ENCODE measurements at regions not wholly inside any gene's neighbourhood (a gene's known extent, or its start where the extent isn't known, plus 50 kb on each side); places are given as distances from the start of the nearest gene placed in this dataset.

DNA sequence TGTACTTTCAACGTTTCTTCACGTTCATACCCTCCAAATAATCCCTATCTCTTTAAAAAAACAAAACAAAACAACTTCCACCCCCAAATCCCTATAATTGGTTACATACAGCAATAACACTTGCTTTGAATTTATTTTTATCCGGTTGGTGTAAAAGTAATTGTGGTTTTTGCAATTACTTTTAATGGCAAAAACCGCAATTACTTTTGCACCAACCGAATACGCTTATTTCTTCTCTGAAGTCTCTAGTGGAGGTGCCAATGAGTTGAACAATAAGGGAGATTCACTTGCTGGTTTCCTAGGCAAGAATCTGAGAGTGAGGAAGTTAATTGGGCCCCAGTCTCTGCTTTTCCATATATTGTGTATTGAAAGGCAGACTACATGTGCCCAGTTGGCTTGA, 133.3 kb downstream of the DACT1 start:
- Mint-ChIP-seq H3K4me3 (no peak overlapping the region), H3K27ac (no peak overlapping the region), H3K27me3 (no peaks in the 10 kb centered on the region), H3K4me1 (no peaks in the 10 kb centered on the region), H3K9me3 (ENCODE audit: insufficient read depth) (no peaks in the 10 kb centered on the region)
- no peak overlapping the region for H3K9ac ChIP-seq (ENCODE audit: low read length)
- DNase-seq: no peak
- no peak for ATAC-seq (ENCODE audit: low read depth)
- H3K4me1 ChIP-seq (ENCODE audit: control insufficient read depth in 2 of 2, insufficient read depth in 2 of 2, low read length in 2 of 2): no peaks in the 10 kb centered on the region
- H3K4me2 ChIP-seq (replicated peaks; ENCODE audit: low read depth, low read length, poor library complexity, severe bottlenecking): no peak overlapping the region
- no peaks in the 10 kb centered on the region for H3K79me2 ChIP-seq (ENCODE audit: control insufficient read depth, insufficient read depth, low read length)
- H3K36me3 ChIP-seq (replicated peaks in 1 of 2; ENCODE audit: control extremely low read depth in 1 of 2, control insufficient read depth in 1 of 2, extremely low read depth in 1 of 2, insufficient read depth in 2 of 2, low read length in 1 of 2): no peaks in the 10 kb centered on the region
- H3K9me3 ChIP-seq (ENCODE audit: control extremely low read depth in 1 of 3, control insufficient read depth in 2 of 3, insufficient read depth in 1 of 3, low read length in 2 of 3): no peaks in the 10 kb centered on the region
- intact Hi-C loops (cut with micrococcal nuclease): no loop called here
- ChIA-PET CTCF (no interaction called here), POLR2A (no interaction called here)
- no peak overlapping the region for H2AFZ ChIP-seq (ENCODE audit: insufficient read depth, low read depth, low read length, poor library complexity, severe bottlenecking)
- no peak overlapping the region for H3K27ac ChIP-seq (ENCODE audit: low read length in 2 of 2)
- H3K4me3 ChIP-seq (ENCODE audit: control extremely low read depth in 1 of 5, extremely low read depth in 1 of 5, insufficient read depth in 1 of 5, low read depth in 2 of 5, low read length in 4 of 5): no peak overlapping the region
- H3K27me3 ChIP-seq (replicated peaks in 1 of 4; ENCODE audit: control extremely low read depth in 1 of 4, control insufficient read depth in 3 of 4, insufficient read depth in 4 of 4, low read length in 3 of 4): no peaks in the 10 kb centered on the region
- 100% methylated on average over 3 of the region's 6 CpGs for WGBS (ENCODE audit: insufficient coverage)
- TF ChIP-seq EZH2 (IDR thresholded peaks at IDR 0.05; ENCODE audit: borderline replicate concordance, insufficient read depth, low read depth, low read length, poor library complexity, severe bottlenecking): no peak
- TF ChIP-seq, protein P1, sequence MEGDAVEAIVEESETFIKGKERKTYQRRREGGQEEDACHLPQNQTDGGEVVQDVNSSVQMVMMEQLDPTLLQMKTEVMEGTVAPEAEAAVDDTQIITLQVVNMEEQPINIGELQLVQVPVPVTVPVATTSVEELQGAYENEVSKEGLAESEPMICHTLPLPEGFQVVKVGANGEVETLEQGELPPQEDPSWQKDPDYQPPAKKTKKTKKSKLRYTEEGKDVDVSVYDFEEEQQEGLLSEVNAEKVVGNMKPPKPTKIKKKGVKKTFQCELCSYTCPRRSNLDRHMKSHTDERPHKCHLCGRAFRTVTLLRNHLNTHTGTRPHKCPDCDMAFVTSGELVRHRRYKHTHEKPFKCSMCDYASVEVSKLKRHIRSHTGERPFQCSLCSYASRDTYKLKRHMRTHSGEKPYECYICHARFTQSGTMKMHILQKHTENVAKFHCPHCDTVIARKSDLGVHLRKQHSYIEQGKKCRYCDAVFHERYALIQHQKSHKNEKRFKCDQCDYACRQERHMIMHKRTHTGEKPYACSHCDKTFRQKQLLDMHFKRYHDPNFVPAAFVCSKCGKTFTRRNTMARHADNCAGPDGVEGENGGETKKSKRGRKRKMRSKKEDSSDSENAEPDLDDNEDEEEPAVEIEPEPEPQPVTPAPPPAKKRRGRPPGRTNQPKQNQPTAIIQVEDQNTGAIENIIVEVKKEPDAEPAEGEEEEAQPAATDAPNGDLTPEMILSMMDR (IDR thresholded peaks at IDR 0.05): no peak
- no peaks in the 10 kb centered on the region for H4K20me1 ChIP-seq (ENCODE audit: control insufficient read depth, insufficient read depth, low read length, poor library complexity, severe bottlenecking)

DNA sequence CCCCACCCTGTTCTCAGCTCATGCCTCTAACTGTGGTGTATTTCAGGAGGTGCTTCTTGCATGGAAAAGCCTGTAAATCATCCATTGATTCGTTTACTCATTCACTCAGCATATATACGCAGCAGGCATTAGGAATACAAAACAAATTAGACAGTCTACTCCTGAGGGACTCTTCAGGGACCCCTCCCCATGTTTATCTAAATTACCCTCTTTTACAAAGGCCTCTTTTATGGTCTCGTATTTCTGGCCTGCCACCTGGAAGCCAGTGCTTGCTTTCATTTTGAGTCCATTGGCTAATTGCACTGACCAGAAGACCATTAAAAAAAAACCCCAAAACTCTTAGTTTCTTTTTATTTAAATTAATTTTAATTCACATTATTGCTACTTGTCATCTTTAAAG, 134.4 kb downstream of the DACT1 start:
- no peak for DNase-seq
- CTCF ChIA-PET: no interaction called here
- ATAC-seq (ENCODE audit: low read depth): no peak
- Histone ChIP-seq H3K79me2 (ENCODE audit: control insufficient read depth, insufficient read depth, low read length) (no peaks in the 10 kb centered on the region), H3K4me1 (ENCODE audit: control insufficient read depth in 2 of 2, insufficient read depth in 2 of 2, low read length in 2 of 2) (no peaks in the 10 kb centered on the region), H3K27me3 (replicated peaks in 1 of 4; ENCODE audit: control extremely low read depth in 1 of 4, control insufficient read depth in 3 of 4, insufficient read depth in 4 of 4, low read length in 3 of 4) (no peaks in the 10 kb centered on the region), H3K4me3 (ENCODE audit: control extremely low read depth in 1 of 5, extremely low read depth in 1 of 5, insufficient read depth in 1 of 5, low read depth in 2 of 5, low read length in 4 of 5) (no peak overlapping the region), H3K36me3 (replicated peaks in 1 of 2; ENCODE audit: control extremely low read depth in 1 of 2, control insufficient read depth in 1 of 2, extremely low read depth in 1 of 2, insufficient read depth in 2 of 2, low read length in 1 of 2) (no peaks in the 10 kb centered on the region), H3K9ac (ENCODE audit: low read length) (no peak overlapping the region), H3K9me3 (ENCODE audit: control extremely low read depth in 1 of 3, control insufficient read depth in 2 of 3, insufficient read depth in 1 of 3, low read length in 2 of 3) (no peaks in the 10 kb centered on the region), H3K4me2 (replicated peaks; ENCODE audit: low read depth, low read length, poor library complexity, severe bottlenecking) (no peak overlapping the region), H4K20me1 (ENCODE audit: control insufficient read depth, insufficient read depth, low read length, poor library complexity, severe bottlenecking) (no peaks in the 10 kb centered on the region), H2AFZ (ENCODE audit: insufficient read depth, low read depth, low read length, poor library complexity, severe bottlenecking) (no peak overlapping the region), H3K27ac (ENCODE audit: low read length in 2 of 2) (no peak overlapping the region)
- H3K27me3 Mint-ChIP-seq: no peaks in the 10 kb centered on the region
- WGBS (ENCODE audit: insufficient coverage): 92% methylated on average over 2 of the region's 3 CpGs
- no peak for TF ChIP-seq EZH2 (IDR thresholded peaks at IDR 0.05; ENCODE audit: borderline replicate concordance, insufficient read depth, low read depth, low read length, poor library complexity, severe bottlenecking)
- TF ChIP-seq, protein P1 (IDR thresholded peaks at IDR 0.05): no peak
- POLR2A ChIA-PET: no interaction called here
- H3K27ac Mint-ChIP-seq: no peak overlapping the region
- intact Hi-C loops (cut with micrococcal nuclease): no loop called here
- no peaks in the 10 kb centered on the region for H3K9me3 Mint-ChIP-seq (ENCODE audit: insufficient read depth)
- no peaks in the 10 kb centered on the region for H3K4me1 Mint-ChIP-seq
- H3K4me3 Mint-ChIP-seq: no peak overlapping the region

All from B cell (primary cell).